ENCODE measurements at regions not wholly inside any gene's neighbourhood (a gene's known extent, or its start where the extent isn't known, plus 50 kb on each side); places are given as distances from the start of the nearest gene placed in this dataset.

DNA sequence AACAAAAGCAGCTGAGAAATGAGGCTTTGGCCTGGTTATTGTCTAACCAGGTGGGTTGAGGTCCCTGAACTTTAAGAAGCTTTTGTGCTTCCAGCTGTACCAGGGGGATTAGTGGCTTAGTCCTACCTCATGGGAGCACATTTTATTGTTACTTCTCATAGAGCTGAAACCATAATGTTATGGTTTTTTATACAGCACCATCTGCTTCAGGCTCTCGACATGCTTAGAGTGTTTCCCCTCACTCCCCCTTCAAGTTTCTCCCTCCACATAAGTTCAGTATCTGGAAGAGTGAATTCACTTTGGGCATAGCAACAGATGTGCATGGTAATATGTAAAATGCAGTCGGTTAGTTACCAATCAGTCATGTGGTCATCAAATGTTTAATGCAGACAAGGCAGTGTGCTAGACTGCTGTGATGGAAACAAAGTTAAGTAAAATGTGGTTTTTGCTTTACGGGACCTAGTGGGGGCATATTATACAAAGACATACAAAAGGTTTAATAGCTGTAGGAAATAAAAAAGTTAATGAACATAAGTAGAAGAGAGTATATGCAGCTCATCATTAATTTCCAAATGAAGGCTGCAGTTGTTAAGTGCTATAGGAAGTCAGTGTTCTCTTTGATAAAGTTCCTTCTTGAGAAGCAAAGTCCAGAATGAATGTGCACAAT lies 95.9 kb upstream of the SPRY4 start:
- TF ChIP-seq ESRRG (CRISPR knock-in tag; IDR thresholded peaks at IDR 0.05) = no peak
- TF ChIP-seq TOX (CRISPR knock-in tag; IDR thresholded peaks at IDR 0.05; ENCODE audit: borderline replicate concordance) = no peak
- no peak for TF ChIP-seq ISL1 (CRISPR knock-in tag; IDR thresholded peaks at IDR 0.05)
- no peak for TF ChIP-seq ZFP30 (CRISPR knock-in tag; IDR thresholded peaks at IDR 0.05)
- TF ChIP-seq RARB (CRISPR knock-in tag; IDR thresholded peaks at IDR 0.05) = no peak
- TF ChIP-seq CSDC2 (CRISPR knock-in tag; IDR thresholded peaks at IDR 0.05) = no peak
- TF ChIP-seq, protein P1, sequence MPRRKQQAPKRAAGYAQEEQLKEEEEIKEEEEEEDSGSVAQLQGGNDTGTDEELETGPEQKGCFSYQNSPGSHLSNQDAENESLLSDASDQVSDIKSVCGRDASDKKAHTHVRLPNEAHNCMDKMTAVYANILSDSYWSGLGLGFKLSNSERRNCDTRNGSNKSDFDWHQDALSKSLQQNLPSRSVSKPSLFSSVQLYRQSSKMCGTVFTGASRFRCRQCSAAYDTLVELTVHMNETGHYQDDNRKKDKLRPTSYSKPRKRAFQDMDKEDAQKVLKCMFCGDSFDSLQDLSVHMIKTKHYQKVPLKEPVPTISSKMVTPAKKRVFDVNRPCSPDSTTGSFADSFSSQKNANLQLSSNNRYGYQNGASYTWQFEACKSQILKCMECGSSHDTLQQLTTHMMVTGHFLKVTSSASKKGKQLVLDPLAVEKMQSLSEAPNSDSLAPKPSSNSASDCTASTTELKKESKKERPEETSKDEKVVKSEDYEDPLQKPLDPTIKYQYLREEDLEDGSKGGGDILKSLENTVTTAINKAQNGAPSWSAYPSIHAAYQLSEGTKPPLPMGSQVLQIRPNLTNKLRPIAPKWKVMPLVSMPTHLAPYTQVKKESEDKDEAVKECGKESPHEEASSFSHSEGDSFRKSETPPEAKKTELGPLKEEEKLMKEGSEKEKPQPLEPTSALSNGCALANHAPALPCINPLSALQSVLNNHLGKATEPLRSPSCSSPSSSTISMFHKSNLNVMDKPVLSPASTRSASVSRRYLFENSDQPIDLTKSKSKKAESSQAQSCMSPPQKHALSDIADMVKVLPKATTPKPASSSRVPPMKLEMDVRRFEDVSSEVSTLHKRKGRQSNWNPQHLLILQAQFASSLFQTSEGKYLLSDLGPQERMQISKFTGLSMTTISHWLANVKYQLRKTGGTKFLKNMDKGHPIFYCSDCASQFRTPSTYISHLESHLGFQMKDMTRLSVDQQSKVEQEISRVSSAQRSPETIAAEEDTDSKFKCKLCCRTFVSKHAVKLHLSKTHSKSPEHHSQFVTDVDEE (CRISPR knock-in tag; IDR thresholded peaks at IDR 0.05) = no peak
- TF ChIP-seq ZC3H10 (CRISPR knock-in tag; IDR thresholded peaks at IDR 0.05) = no peak
- no peak for TF ChIP-seq BACH2 (CRISPR knock-in tag; IDR thresholded peaks at IDR 0.05; ENCODE audit: borderline replicate concordance)

Data from SK-N-SH treated with all-trans-retinoic acid at 6 μM for 48 hours (cell line).